NCI-H2107 treated with DMSO at 0.1 percent for 48 hours (cell line): ENCODE measurements at regions not wholly inside any gene's neighbourhood (a gene's known extent, or its start where the extent isn't known, plus 50 kb on each side); places are given as distances from the start of the nearest gene placed in this dataset.

Experiments
- DNase-seq: peaks from one replicate; lab custom pipeline; 2025; ENCODE audit not compliant: unreplicated experiment; lab: John Stamatoyannopoulos, UW

- DNase-seq: no peak
These were observed 146.2 kb downstream of the CRYBB2 start for GRCh38 chr22:25365491-25366261.

- no peak for DNase-seq
These were observed 147.0 kb downstream of the CRYBB2 start for GRCh38 chr22:25366408-25366807.

- no peak for DNase-seq
These were observed 147.5 kb downstream of the CRYBB2 start for GRCh38 chr22:25366876-25367466.

- no peak for DNase-seq
These were observed 148.3 kb downstream of the CRYBB2 start for GRCh38 chr22:25367756-25368155.

- no peak for DNase-seq
These were observed 148.8 kb downstream of the CRYBB2 start for GRCh38 chr22:25368271-25368670.

GRCh38 chr22:25369041-25369440 lies 149.6 kb downstream of the CRYBB2 start:
- no peak for DNase-seq

GRCh38 chr22:25370322-25370721 lies 150.9 kb downstream of the CRYBB2 start:
- DNase-seq: no peak

- DNase-seq: no peak
These were observed 152.7 kb downstream of the CRYBB2 start for GRCh38 chr22:25372000-25372595.

- no peak for DNase-seq
These were observed 154.5 kb downstream of the CRYBB2 start for GRCh38 chr22:25373961-25374360.

GRCh38 chr22:25374869-25375268 lies 155.4 kb downstream of the CRYBB2 start:
- DNase-seq: no peak

- DNase-seq: no peak
These were observed 156.2 kb downstream of the CRYBB2 start for GRCh38 chr22:25375683-25376082.

- no peak for DNase-seq
These were observed 158.3 kb downstream of the CRYBB2 start for GRCh38 chr22:25377699-25378098.

GRCh38 chr22:25380122-25380747 lies 160.8 kb downstream of the CRYBB2 start:
- DNase-seq: no peak

GRCh38 chr22:25382762-25383161 lies 163.3 kb downstream of the CRYBB2 start:
- DNase-seq: no peak

- DNase-seq: no peak
These were observed 163.9 kb downstream of the CRYBB2 start for GRCh38 chr22:25383278-25383820.

GRCh38 chr22:25383892-25384291 lies 164.5 kb downstream of the CRYBB2 start:
- no peak for DNase-seq

GRCh38 chr22:25386538-25386884 lies 167.1 kb downstream of the CRYBB2 start:
- no peak for DNase-seq

GRCh38 chr22:25388415-25388814 lies 169.0 kb downstream of the CRYBB2 start:
- no peak for DNase-seq

GRCh38 chr22:25388866-25389540 lies 169.6 kb downstream of the CRYBB2 start:
- DNase-seq: no peak

- no peak for DNase-seq
These were observed 170.1 kb downstream of the CRYBB2 start for GRCh38 chr22:25389541-25389919.
